ENCODE measurements at regions not wholly inside any gene's neighbourhood (a gene's known extent, or its start where the extent isn't known, plus 50 kb on each side); places are given as distances from the start of the nearest gene placed in this dataset.
A peak's percentile ranks its signal among the peaks of the same experiment; 100 is the strongest.

DNA sequence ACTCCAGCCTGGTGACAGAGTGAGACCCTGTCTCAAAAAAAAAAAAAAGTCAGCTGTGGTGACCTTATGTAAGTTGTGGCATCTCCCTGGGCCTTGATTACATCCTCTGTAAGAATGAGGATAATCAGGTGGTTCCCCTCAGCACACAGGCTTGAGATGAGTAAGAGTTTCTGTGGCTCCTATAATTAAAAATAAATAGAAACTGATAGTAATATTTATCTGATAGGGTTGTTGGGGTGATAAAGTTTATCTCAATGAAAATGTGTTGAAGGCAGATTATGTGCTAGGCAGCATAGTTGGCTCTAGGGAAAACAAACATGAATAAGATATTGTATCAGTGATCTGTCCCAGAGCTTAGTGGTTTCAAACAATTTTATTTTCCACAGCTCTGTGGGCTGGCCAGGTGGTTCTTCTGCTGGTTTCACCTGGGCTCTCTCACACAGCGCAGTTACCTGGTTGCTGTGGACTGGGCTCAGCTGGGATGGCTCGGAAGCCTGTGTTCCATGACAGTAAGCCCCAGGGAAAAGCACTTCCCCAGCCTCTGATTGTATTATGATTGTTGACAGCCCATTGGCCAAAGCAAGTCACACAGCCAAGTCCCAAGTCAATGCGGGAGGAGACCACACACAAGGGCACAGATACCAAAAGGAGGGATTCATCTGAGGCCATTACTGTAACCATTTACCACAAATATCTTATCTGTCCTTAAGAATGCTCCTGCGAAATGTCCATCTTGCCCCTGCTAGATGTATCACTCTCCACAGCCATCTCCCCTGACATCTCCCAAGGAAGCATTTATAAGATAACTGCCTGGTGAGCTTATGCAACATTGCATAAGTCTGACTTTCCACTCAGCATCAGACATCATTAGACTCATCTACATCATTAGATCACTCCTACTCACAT is 151.7 kb downstream of the NUAK1 start:
- Mint-ChIP-seq H3K4me1 (no peaks in the 10 kb centered on the region), H3K9me3 (no peaks in the 10 kb centered on the region), H3K4me3 (no peak overlapping the region), H3K27ac (no peak overlapping the region), H3K27me3 (ENCODE audit: low read depth, poor library complexity) (peaks cover 6% of the 10 kb centered on the region), H3K36me3 (ENCODE audit: low read depth) (no peaks in the 10 kb centered on the region)
- TF ChIP-seq, protein P1, sequence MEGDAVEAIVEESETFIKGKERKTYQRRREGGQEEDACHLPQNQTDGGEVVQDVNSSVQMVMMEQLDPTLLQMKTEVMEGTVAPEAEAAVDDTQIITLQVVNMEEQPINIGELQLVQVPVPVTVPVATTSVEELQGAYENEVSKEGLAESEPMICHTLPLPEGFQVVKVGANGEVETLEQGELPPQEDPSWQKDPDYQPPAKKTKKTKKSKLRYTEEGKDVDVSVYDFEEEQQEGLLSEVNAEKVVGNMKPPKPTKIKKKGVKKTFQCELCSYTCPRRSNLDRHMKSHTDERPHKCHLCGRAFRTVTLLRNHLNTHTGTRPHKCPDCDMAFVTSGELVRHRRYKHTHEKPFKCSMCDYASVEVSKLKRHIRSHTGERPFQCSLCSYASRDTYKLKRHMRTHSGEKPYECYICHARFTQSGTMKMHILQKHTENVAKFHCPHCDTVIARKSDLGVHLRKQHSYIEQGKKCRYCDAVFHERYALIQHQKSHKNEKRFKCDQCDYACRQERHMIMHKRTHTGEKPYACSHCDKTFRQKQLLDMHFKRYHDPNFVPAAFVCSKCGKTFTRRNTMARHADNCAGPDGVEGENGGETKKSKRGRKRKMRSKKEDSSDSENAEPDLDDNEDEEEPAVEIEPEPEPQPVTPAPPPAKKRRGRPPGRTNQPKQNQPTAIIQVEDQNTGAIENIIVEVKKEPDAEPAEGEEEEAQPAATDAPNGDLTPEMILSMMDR (IDR thresholded peaks at IDR 0.05) = no peak
- DNase-seq = no peak

DNA sequence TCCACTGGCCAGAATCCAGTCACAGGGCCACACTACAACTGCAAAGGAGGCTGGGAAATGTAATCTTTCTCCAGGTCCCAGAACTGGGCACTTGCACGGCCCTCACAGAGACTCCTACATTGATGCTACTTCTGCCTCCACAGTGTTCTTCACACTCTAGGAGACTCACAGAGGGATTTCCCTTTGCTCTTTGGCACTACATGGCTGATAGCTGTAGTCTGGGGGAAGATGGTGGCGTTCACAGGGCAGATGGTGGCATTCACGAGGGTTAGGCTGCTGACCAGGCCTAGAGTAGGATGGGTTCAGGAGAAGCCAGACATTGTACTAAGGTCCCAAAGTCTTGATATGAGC is 151.1 kb downstream of the NUAK1 start:
- peaks cover 5% of the 10 kb centered on the region for H3K4me1 Mint-ChIP-seq
- H3K27me3 Mint-ChIP-seq (ENCODE audit: low read depth, poor library complexity) = peaks cover 7% of the 10 kb centered on the region
- no peak overlapping the region for H3K4me3 Mint-ChIP-seq
- no peaks in the 10 kb centered on the region for H3K36me3 Mint-ChIP-seq (ENCODE audit: low read depth)
- no peaks in the 10 kb centered on the region for H3K9me3 Mint-ChIP-seq
- no peak for DNase-seq
- H3K27ac Mint-ChIP-seq = no peak overlapping the region
- TF ChIP-seq, protein P1 (IDR thresholded peaks at IDR 0.05) = no peak

DNA sequence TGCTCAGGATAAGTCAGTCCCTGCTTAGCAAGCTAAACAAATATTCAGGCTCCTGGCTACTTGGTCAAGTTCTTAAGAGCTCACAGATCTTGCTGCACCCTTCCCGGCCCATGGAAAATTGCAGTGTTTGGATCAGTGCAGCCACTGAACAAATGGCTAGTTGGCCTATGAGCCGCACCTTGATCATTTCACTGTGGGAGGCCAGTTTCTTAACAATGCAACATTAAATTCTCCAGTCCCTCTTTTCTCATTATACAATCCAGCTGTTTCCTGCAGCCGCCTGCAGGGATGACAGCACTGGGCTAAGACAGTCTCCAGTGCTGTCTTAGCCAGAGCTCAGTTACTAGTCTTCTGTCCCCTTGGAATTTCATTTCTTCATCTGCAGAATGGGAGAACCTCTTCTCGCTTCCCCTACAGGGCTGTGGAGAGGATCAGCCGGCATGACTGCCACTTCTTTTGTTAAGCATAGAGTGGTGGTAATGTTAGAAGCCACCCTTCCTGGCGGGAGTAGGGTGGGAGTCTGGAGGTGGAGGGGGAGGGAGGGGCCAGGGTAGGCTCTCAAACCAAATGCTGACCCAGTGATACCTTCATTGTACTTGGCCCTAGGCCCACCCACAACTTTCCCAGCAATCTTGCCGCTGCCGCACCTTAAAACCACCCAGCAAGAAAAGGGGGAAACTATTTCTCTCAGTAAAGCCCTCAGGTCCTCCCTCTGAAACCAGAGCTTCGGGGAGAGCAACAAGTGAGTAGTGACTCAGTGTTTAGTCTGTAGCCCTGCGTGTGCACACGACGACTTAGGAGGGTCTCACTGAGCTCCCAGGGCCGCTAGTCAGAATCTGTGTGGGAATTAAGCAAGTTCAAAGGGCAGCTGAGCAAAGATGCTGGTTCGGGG is 145.7 kb downstream of the NUAK1 start:
- no peak overlapping the region for H3K4me3 Mint-ChIP-seq
- no peaks in the 10 kb centered on the region for H3K9me3 Mint-ChIP-seq
- H3K36me3 Mint-ChIP-seq (ENCODE audit: low read depth) = no peaks in the 10 kb centered on the region
- no peak for DNase-seq
- TF ChIP-seq, protein P1 (IDR thresholded peaks at IDR 0.05) = no peak
- H3K27me3 Mint-ChIP-seq (ENCODE audit: low read depth, poor library complexity) = peaks cover 7% of the 10 kb centered on the region
- peak overlapping the region; percentile 24 for H3K27ac Mint-ChIP-seq
- H3K4me1 Mint-ChIP-seq = peaks cover 30% of the 10 kb centered on the region

DNA sequence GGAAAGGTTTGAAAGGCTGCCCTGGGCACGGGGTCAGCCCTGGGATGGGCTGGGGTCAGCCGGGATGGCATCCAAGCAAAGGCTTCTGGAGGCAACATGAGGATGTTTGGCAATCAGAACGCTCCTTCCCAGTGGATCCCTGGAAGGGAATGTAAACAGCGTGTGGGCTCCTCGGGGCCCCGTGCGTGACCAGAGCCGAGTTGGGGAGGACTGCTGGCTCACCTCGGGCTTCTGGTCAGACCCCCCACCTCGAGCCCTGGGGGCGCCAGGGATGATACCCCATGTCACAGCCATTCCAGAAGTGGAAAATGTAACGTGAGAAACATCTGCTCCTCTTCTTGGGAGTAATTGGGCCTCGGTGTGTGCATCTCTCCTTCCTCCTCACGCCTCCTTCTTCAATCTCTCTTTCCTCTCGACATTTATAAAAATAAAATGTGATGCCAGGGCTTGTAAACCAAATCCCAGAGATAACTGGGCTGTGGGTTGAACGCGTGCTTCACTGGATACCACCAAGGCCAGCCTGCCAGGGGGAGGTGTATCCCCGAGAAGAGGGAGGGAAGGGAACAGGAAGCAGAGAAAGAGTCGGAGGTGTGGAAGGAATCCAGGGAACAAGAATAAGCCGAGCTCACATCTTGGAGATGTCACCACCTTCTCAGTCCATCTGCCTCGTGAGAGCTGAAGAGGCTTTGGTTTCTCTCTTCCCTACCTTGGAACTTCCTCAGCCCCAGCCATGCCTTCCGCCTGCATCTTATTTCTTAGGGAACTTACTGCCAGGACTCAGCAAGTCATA is 144.8 kb downstream of the NUAK1 start:
- no peak overlapping the region for H3K4me3 Mint-ChIP-seq
- TF ChIP-seq, protein P1 (IDR thresholded peaks at IDR 0.05) = no peak
- peaks cover 7% of the 10 kb centered on the region for H3K27me3 Mint-ChIP-seq (ENCODE audit: low read depth, poor library complexity)
- peak overlapping the region; percentile 24 for H3K27ac Mint-ChIP-seq
- peaks cover 30% of the 10 kb centered on the region for H3K4me1 Mint-ChIP-seq
- no peaks in the 10 kb centered on the region for H3K9me3 Mint-ChIP-seq
- H3K36me3 Mint-ChIP-seq (ENCODE audit: low read depth) = no peaks in the 10 kb centered on the region
- DNase-seq = no peak

DNA sequence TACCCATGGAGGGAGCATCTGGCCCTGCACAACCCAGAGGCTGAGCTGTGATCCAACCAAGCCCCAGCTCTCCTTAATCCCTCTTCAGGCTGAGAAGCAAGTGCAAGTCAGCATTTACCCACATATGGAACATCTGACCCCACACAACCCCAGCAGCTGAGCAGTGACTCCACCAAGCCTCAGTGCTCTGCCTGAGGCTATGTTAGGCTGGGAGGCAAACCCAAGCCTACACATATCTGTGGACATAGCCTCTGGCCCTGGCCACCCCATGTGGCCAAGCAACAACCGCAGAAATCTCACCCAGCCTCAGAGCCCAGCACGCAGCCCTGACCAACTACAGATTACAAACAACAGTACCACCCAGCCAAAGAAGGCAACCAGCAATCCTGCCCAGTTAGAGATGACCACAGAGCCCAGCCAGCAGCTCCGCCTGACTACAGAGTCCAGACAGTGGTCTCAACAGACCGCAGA is 142.8 kb downstream of the NUAK1 start:
- Mint-ChIP-seq H3K27me3 (ENCODE audit: low read depth, poor library complexity) (peaks cover 11% of the 10 kb centered on the region), H3K27ac (no peak overlapping the region), H3K4me1 (peaks cover 30% of the 10 kb centered on the region), H3K36me3 (ENCODE audit: low read depth) (no peaks in the 10 kb centered on the region), H3K4me3 (no peak overlapping the region), H3K9me3 (no peaks in the 10 kb centered on the region)
- no peak for DNase-seq
- TF ChIP-seq, protein P1 (IDR thresholded peaks at IDR 0.05) = no peak
